HG02610 (cell line): ENCODE measurements at regions not wholly inside any gene's neighbourhood (a gene's known extent, or its start where the extent isn't known, plus 50 kb on each side); places are given as distances from the start of the nearest gene placed in this dataset.
"Not testable (repeated sequence)": the region's sequence is repeated elsewhere in the genome, so short reads cannot be mapped to it uniquely, and the experiment has no call there.

Experiments used
- ATAC-seq: cut with Tn5 transposase; IDR thresholded peaks from one replicate; pipeline ENCODE4 v1.9.1; 2021; ENCODE audit warnings: mild to moderate bottlenecking, moderate library complexity; ENCODE audit not compliant: unreplicated experiment

DNA sequence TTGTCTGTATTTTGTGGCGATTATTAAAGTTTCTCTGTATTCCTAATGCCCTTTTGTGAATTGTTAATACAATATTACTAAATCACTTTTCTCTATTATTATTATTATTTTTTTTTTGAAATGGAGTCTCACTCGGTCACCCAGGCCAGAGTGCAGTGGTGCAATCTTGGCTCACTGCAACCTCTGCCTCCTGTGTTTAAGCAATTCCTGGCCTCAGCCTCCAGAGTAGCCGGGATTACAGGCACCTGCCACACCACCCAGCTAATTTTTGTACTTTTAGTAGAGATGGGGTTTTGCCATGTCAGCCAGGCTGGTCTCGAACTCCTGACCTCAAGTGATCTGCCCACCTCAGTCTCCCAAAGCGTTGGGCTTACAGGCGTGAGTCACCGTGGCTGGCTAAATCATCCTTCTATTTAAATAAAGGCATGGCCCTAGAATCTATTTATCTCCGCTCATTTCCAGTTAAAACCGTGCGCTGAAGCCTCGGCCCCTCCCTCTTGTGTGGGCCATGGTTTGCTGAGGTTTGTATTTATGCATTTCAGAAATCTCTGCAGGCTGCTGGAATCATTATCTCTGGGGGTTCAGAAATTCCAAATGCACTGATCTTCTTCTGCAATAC is 1136.4 kb upstream of the TMEM132C start:
- ATAC-seq = no peak

DNA sequence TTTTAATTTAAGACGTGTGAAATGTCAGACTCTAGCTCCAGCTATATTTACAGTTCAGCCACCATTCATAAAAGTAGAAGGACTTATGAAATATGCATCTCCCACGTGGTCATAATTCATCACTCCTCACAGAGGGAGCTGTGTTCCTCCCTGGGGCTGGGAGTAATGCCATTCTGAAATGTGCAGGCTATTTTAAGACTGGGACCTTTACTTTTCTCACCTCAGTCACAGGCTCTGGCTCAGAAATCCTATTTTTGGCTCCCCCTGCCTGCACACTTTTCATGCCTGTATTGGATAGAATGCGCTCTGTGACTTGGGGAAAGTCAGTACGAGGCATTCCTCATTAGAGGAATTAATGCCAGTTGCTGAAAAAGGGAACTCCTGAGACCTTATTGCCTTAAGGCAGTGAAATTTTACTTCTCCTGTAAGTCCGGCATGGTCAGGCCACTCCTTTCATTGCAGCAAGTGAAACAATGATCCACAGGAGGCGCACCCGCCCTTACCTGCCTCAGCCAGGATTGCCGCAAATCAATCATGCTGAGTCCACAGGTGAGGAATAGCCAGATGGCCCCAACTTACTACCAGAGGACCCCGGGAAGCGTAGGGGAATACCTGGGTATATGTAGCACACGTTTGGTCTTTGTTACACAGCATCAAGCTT is 1133.2 kb upstream of the TMEM132C start:
- no peak for ATAC-seq

DNA sequence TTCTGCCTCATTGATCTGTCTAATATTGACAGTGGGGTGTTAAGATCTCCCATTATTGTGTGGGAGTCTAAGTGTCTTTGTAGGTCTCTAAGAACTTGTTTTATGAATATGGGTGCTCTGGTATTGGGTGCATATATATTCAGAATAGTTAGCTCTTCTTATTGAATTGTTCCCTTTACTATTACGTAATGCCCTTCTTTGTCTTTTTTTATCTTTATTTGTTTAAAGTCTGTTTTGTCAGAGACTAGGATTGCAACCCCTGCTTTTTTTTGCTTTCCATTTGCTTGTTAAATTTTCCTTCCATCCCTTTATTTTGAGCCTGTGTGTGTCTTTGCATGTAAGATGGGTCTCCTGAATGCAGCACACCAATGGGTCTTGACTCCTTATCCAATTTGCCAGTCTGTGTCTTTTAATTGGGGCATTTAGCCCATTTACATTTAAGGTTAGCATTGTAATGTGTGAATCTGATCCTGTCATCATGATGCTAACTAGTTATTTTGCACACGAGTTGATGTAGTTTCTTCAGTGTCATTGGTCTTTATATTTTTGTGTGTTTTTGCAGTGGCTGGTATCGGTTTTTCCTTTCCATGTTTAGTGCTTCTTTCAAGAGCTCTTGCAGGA is 1126.0 kb upstream of the TMEM132C start:
- not testable (repeated sequence) for ATAC-seq

DNA sequence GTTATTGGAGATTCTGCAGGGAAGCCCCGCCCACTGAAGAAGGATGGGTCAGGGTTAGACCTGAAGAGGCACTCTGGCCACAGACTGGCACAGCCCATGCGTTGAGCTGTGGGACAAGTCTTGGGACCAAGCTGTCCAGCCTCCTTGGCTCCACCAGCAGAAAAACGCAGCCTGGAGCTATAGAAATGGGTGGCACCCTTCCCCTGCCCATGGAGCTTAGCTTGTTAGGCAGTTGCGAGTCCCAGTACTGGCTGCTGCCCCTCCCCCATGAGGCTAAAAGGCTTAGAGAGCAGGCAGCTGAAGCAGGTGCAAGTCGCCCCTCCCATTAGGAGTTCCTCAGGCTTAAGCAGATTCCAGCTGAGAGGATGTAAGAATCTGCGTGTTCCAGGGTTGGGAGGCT is 1124.0 kb upstream of the TMEM132C start:
- no peak for ATAC-seq

GRCh38 chr12:127144770-127145169 is 1122.2 kb upstream of the TMEM132C start:
- no peak for ATAC-seq

GRCh38 chr12:127145241-127145928 is 1121.6 kb upstream of the TMEM132C start:
- ATAC-seq = no peak

GRCh38 chr12:127145929-127146789 is 1120.8 kb upstream of the TMEM132C start:
- ATAC-seq = no peak

DNA sequence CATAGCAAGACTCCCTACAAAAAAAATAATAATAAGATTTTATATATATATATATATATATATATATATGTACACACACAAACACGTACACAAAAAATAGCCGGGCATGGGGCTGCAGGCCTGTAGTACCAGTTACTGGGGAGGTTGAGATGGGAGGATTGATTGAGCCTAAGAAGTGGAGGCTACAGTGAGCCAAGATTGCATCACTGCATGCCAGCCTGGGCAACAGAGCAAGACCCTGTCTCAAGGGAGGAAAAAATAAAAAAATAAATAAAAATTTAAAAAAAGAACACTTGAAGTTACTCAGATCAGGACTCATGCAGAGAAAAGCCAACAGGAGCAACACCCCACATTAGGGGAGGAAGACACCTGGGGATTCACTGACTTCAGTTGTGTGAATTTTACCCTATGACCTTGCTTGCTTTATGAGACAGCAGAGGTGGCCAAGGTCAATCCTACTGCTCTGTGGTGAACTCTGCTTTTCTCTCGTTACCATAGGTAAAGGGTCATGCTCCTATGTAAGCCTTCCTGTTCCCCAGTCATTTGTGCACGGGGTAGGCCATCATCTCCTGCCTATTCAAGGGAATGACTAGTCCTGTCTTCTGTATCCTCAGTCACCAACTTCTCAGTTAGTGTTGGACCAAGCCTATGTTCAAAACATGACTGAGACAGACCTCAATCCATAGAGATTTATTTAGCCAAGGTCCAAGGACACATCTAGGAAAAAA is 1119.8 kb upstream of the TMEM132C start:
- no peak for ATAC-seq

DNA sequence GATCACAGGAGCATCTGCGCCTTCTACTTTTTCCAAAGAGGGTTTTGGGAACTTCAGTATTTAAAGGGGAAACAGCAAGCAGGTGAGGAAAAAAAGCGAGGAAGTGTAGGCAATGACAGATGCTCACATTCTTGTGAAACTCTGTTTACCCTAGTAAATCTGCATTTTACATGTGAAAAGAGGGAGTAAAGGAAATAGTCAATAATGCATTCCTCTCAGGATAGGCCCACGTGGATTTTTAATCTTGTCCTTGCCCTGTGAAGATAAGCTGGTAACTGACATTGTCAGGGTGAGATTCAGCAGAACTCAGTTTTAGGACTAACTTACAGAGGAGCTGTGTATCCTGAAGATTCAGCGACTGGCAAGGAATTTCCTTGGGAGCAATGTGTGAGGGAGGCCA is 1119.2 kb upstream of the TMEM132C start:
- no peak for ATAC-seq

DNA sequence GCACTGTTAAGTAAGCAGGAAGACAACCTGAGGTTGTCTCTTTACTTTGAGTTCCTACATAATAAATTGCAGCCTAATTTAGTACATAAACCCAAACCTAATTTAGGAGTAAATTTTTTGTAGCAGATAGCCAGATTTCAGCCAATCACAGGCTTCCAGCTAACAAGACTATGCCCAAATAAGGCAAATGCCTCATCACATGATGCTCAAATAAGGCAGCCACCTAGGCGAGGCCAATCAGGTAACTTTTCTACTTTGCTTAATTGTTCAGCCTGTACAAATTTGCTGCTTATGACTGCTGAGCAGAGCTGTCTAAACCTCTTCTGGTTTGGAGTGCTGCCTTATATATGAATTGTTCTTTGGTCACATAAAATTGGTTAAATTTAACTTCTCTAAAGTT is 1118.7 kb upstream of the TMEM132C start:
- ATAC-seq = no peak

DNA sequence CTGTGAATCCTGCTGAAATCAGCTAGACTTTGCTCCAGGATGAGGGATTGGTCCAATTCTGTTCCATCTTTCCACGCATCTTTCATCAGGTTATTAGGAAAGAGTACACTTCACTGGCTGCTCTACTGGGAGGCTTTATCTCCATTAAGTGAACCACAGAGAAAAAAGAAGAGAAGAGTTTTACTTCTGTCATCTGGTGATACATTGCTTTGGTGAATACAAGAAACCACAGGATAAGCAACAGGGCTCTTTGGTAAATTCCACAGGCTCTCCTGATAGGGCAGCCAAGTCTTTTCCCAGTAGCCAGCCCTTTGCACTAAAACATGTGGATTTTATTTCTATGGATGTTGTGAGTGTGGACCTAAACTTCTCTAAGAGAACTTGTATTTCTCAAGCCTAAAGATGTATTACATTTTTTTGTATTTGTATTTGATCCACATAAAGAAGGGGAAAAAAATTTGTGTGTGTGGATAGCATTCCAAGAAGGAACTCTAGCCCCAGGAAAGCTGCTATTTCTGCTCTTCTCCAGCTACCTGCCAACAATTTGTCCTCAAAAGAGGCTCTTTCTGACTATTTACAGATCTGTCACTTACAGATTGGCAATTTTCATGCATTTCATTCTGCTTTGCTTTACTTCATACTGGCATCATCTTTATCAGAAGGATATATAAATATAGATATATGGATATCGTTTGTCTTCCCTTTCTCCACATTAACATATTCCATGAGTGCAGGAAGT is 1117.6 kb upstream of the TMEM132C start:
- ATAC-seq = no peak

- peak; percentile 45 for ATAC-seq
Measured at GRCh38 chr12:127150028-127150427, 1116.9 kb upstream of the TMEM132C start.

DNA sequence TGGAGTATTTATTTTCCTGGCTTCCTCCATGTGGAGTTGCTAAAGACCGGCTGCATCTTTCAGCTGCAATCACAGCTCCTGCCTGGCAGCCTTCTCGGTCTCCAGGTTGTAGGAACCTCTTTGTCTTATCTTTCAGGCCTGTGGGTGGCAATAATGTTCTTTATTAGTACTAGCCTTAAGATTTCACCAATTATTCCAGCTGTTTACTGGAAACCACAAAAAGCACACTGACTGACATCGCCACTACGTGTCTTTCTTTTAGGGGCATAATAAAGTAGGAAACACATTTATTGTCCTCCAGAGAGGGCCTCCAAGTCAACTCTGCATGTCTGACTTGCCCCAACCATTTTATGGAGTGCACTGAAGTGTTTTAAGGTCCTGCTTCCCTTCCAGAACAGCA is 1116.5 kb upstream of the TMEM132C start:
- peak; percentile 16 for ATAC-seq

GRCh38 chr12:127150956-127151355 is 1116.0 kb upstream of the TMEM132C start:
- no peak for ATAC-seq

GRCh38 chr12:127153996-127154395 is 1113.0 kb upstream of the TMEM132C start:
- no peak for ATAC-seq

GRCh38 chr12:127154830-127155229 is 1112.1 kb upstream of the TMEM132C start:
- not testable (repeated sequence) for ATAC-seq

GRCh38 chr12:127155935-127156619 is 1110.9 kb upstream of the TMEM132C start:
- not testable (repeated sequence) for ATAC-seq

GRCh38 chr12:127157501-127158366 is 1109.2 kb upstream of the TMEM132C start:
- not testable (repeated sequence) for ATAC-seq
